Islet precursor cell (in vitro differentiated cells): ENCODE measurements at regions not wholly inside any gene's neighbourhood (a gene's known extent, or its start where the extent isn't known, plus 50 kb on each side); places are given as distances from the start of the nearest gene placed in this dataset.

Experiments
- DNase-seq: peaks from one replicate; pipeline ENCODE4 v3.0.0-alpha.2; 2018

DNA sequence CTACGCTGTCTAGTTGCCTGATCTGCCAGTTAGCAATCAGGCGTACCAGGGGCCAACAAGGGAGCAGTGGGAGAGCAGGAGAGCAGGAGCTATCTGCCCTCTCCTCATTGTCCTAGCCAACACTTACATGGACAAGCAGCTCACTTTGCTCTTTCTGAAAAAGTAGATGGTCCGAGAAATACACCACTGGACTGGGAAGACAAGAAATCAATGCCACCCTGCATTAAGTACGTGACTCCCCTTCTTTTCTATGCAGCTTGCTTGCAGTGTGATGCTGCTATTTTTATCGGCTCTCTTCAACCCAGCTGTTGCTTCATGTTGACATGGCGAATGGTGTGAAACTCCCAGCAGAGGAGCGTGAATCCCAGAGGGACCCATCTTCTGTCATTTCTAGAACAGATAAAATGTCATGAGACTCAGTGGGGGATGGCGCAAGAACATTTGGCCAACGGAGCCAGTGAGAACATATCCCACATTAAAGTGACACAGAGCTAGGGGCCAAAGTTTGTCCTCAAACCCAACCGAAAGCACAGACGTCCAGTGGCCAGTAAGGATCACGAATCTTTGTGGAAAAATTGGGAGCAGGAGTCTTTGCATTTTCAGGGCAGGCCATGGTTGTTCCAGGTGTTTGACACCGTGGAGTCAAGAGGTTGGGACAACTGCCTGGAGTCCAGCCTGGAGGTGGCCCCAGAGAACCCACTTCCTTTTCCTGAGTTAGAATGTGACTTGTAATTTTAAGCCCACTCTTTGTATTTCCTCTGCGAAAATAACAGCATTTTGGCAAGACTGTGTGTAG lies 53.7 kb upstream of the MEF2A start:
- DNase-seq, result no peak

- no peak for DNase-seq
These were observed 51.5 kb upstream of the MEF2A start for GRCh38 chr15:99514306-99514705.
